SU-DHL-6 (cell line): ENCODE measurements at regions not wholly inside any gene's neighbourhood (a gene's known extent, or its start where the extent isn't known, plus 50 kb on each side); places are given as distances from the start of the nearest gene placed in this dataset.

ENCODE experiments used
- H2AFZ ChIP-seq: fragments of 200-600 bp; sonication (generic); 2 replicates; pipeline ENCODE4 v1.6.1; 2014; ENCODE audit warnings: low read depth, mild to moderate bottlenecking, moderate library complexity, mixed read lengths, antibody characterized with exemption, low read length; ENCODE audit not compliant: severe bottlenecking
- H3F3A ChIP-seq: fragments of 200-600 bp; shearing (Covaris generic); 2 replicates; pipeline ENCODE4 v1.6.0; 2016; ENCODE audit warnings: antibody characterized with exemption, mild to moderate bottlenecking; ENCODE audit not compliant: insufficient read depth
- H3K27ac ChIP-seq: fragments of 200-600 bp; sonication (generic); 2 replicates; pipeline ENCODE4 v1.5.1; 2016; ENCODE audit warnings: low read depth, mild to moderate bottlenecking, low read length, moderate library complexity, mixed read lengths
- H3K27me3 ChIP-seq: fragments of 200-600 bp; sonication (generic), shearing (Covaris generic); 2 replicates; pipeline ENCODE4 v1.6.0; 2014; ENCODE audit warnings: mild to moderate bottlenecking, low read length
- H3K36me3 ChIP-seq: fragments of 200-600 bp; sonication (generic); 2 replicates; pipeline ENCODE4 v1.6.1; 2014; ENCODE audit warnings: mild to moderate bottlenecking, low read length, mixed read lengths
- H3K4me2 ChIP-seq: fragments of 300-600, 200-600 bp; shearing (Covaris generic), sonication (generic); 2 replicates; pipeline ENCODE4 v1.6.0; 2014; ENCODE audit warnings: low read length, low read depth, mild to moderate bottlenecking; ENCODE audit not compliant: poor library complexity, severe bottlenecking
- H3K4me3 ChIP-seq: fragments of 200-600 bp; sonication (generic); 2 replicates; pipeline ENCODE4 v1.5.1; 2014; ENCODE audit warnings: antibody characterized with exemption, low read length, mild to moderate bottlenecking, mixed read lengths; ENCODE audit not compliant: insufficient read depth, poor library complexity, severe bottlenecking
- H3K79me2 ChIP-seq: fragments of 200-600 bp; sonication (generic); 2 replicates; pipeline ENCODE4 v1.6.1; 2014; ENCODE audit warnings: mild to moderate bottlenecking, low read length, moderate library complexity; ENCODE audit not compliant: insufficient read depth
- H3K9ac ChIP-seq: fragments of 200-600 bp; sonication (generic); 2 replicates; pipeline ENCODE4 v1.7.0; 2014; ENCODE audit warnings: mild to moderate bottlenecking, low read length
- H3K9me2 ChIP-seq: fragments of 200-600 bp; sonication (generic); replicated peaks from 2 replicates; pipeline ENCODE4 v1.6.1; 2014; ENCODE audit warnings: low read length; ENCODE audit not compliant: insufficient read depth
- H3K9me3 ChIP-seq: fragments of 200-600 bp; sonication (generic); 2 replicates; pipeline ENCODE4 v1.6.1; 2014; ENCODE audit warnings: low read length, mixed read lengths; ENCODE audit not compliant: insufficient read depth
- H4K20me1 ChIP-seq: fragments of 200-600 bp; sonication (generic); 2 replicates; pipeline ENCODE4 v1.6.1; 2014; ENCODE audit warnings: low read depth, mild to moderate bottlenecking, antibody characterized with exemption, low read length, moderate library complexity, mixed read lengths
- EZH2phosphoT487 ChIP-seq: fragments of 200-600 bp; sonication (generic), shearing (Covaris generic); conservative IDR thresholded peaks from 2 replicates; pipeline ENCODE4 v1.6.1; 2018; ENCODE audit warnings: mild to moderate bottlenecking, antibody characterized with exemption, low read length, moderate library complexity, mixed read lengths
- TF ChIP-seq, protein P1 (sequence below): fragments of 200-600 bp; sonication (generic); IDR thresholded peaks from one replicate; pipeline ENCODE4 v1.5.1; 2017; ENCODE audit warnings: antibody characterized with exemption, mild to moderate bottlenecking, low read length, moderate library complexity; ENCODE audit not compliant: insufficient read depth, poor library complexity, severe bottlenecking

DNA sequence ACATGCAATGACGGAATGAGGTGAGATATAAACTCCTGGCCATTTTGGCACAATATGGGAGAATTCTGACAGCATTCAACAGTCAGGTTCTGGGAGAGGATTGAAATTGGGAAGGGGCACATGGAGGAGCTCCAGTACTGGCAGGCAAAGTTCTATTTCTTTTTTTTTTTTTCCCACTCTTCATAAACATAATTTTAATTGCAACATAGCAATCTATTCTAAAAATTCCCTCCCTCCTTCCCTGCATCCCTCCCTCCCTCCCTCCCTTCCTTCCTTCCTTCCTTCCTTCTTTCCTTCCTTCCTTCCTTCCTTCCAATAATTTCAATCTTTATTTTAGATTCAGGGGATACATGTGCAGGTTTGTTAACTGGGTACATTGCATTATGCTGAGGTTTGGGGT is 93.2 kb downstream of the PTCSC3 start:
- Histone ChIP-seq H3K9me3 (no peaks in the 10 kb centered on the region), H2AFZ (no peak overlapping the region), H3K4me3 (no peak overlapping the region), H3K9me2 (no peaks in the 10 kb centered on the region), H3K27ac (no peak overlapping the region), H3K79me2 (no peaks in the 10 kb centered on the region), H3K27me3 (no peaks in the 10 kb centered on the region), H3K9ac (no peak overlapping the region), H3K36me3 (no peaks in the 10 kb centered on the region), H4K20me1 (no peaks in the 10 kb centered on the region), H3K4me2 (no peak overlapping the region), H3F3A (no peaks in the 10 kb centered on the region)
- no peak for TF ChIP-seq EZH2phosphoT487
- TF ChIP-seq, protein P1, sequence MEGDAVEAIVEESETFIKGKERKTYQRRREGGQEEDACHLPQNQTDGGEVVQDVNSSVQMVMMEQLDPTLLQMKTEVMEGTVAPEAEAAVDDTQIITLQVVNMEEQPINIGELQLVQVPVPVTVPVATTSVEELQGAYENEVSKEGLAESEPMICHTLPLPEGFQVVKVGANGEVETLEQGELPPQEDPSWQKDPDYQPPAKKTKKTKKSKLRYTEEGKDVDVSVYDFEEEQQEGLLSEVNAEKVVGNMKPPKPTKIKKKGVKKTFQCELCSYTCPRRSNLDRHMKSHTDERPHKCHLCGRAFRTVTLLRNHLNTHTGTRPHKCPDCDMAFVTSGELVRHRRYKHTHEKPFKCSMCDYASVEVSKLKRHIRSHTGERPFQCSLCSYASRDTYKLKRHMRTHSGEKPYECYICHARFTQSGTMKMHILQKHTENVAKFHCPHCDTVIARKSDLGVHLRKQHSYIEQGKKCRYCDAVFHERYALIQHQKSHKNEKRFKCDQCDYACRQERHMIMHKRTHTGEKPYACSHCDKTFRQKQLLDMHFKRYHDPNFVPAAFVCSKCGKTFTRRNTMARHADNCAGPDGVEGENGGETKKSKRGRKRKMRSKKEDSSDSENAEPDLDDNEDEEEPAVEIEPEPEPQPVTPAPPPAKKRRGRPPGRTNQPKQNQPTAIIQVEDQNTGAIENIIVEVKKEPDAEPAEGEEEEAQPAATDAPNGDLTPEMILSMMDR = no peak

DNA sequence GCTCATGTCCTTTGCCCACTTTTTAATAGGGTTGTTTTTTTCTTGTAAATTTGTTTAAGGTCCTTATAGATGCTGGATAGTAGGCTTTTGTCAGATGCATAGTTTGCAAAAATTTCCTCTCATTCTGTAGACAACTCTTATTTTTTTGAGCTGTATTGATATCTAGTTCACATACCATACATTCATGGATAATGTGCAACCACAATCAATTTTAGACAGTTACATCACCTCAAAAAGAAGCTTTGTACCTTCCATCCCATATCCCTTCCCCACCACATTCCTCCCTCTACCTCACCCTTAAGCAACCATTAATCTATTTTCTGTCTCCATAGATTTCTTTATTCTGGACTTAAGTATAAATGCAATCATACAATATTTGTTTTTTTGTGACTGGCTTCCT is 98.4 kb downstream of the PTCSC3 start:
- Histone ChIP-seq H3K36me3 (no peaks in the 10 kb centered on the region), H3K79me2 (no peaks in the 10 kb centered on the region), H3K4me3 (no peak overlapping the region), H3K27me3 (no peaks in the 10 kb centered on the region), H3K9ac (no peak overlapping the region), H3K9me3 (no peaks in the 10 kb centered on the region), H3F3A (no peaks in the 10 kb centered on the region), H2AFZ (no peak overlapping the region), H4K20me1 (no peaks in the 10 kb centered on the region), H3K27ac (no peak overlapping the region), H3K4me2 (no peak overlapping the region), H3K9me2 (no peaks in the 10 kb centered on the region)
- TF ChIP-seq, protein P1 = no peak
- TF ChIP-seq EZH2phosphoT487 = no peak

DNA sequence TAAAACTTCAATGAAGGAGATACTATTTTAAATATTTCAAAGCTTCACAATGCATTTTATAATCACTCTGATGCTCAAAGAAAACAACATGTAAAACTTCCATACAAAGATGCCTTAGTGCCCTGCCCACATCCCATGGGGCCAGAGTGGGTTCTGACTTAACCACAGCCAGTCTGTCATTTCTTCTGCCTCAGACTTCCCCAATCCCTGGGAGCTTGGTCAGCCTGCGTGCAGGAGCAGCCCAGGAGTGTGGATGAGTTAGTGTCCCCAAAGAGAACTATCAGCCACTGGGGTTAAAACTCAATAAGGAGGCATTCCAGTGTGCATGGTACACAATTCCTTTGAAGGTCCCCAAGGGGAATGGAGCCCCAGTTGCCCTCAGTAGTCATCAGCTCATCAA is 100.3 kb downstream of the PTCSC3 start:
- Histone ChIP-seq H3K36me3 (no peaks in the 10 kb centered on the region), H3K79me2 (no peaks in the 10 kb centered on the region), H3K4me2 (no peak overlapping the region), H3K27ac (no peak overlapping the region), H3F3A (no peaks in the 10 kb centered on the region), H3K9ac (no peak overlapping the region), H4K20me1 (no peaks in the 10 kb centered on the region), H3K4me3 (no peak overlapping the region), H3K27me3 (no peaks in the 10 kb centered on the region), H3K9me3 (no peaks in the 10 kb centered on the region), H2AFZ (no peak overlapping the region), H3K9me2 (no peaks in the 10 kb centered on the region)
- TF ChIP-seq EZH2phosphoT487 = no peak
- TF ChIP-seq, protein P1 = no peak

DNA sequence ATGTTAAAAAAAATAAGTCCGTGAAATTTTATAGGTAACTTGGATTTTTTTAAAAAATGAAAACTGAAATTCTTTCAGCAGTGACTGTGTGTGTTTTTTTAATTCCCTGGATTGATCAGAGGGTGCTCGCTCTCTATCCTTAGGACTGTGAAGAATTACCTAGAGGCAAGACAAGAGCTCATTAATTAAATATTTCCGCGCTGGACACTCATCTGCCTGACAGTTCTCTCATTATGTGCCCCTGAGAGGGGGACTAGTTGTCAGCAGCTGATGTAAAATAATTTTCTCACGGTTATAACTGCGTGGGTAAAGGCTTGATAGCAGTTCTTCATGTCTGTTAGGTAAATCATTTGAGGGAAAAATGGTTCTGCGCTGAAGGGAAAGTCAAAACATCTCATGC is 101.3 kb downstream of the PTCSC3 start:
- no peaks in the 10 kb centered on the region for H3F3A ChIP-seq
- no peaks in the 10 kb centered on the region for H3K79me2 ChIP-seq
- H3K9ac ChIP-seq = no peak overlapping the region
- no peak overlapping the region for H2AFZ ChIP-seq
- H3K4me2 ChIP-seq = no peak overlapping the region
- TF ChIP-seq, protein P1 = no peak
- no peak for TF ChIP-seq EZH2phosphoT487
- H3K27ac ChIP-seq = no peak overlapping the region
- H4K20me1 ChIP-seq = no peaks in the 10 kb centered on the region
- no peak overlapping the region for H3K4me3 ChIP-seq
- H3K9me2 ChIP-seq = no peaks in the 10 kb centered on the region
- no peaks in the 10 kb centered on the region for H3K36me3 ChIP-seq
- no peaks in the 10 kb centered on the region for H3K9me3 ChIP-seq
- H3K27me3 ChIP-seq = no peaks in the 10 kb centered on the region
